ENCODE measurements at regions not wholly inside any gene's neighbourhood (a gene's known extent, or its start where the extent isn't known, plus 50 kb on each side); places are given as distances from the start of the nearest gene placed in this dataset.
"Not testable (repeated sequence)": the region's sequence is repeated elsewhere in the genome, so short reads cannot be mapped to it uniquely, and the experiment has no call there.

DNA sequence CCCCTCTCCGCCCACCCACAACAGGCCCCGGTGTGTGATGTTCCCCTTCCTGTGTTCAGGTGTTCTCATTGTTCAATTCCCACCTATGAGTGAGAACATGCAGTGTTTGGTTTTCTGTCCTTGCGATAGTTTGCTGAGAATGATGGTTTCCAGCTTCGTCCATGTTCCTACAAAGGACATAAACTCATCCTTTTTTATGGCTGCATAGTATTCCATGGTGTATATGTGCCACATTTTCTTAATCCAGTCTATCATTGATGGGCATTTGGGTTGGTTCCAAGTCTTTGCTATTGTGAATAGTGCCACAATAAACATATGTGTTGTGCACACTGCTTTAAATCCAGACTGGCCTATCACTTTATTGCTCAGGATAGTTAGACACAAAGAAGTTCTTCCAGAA, 309.1 kb downstream of the MTX2 start:
- not testable (repeated sequence) for DNase-seq

DNA sequence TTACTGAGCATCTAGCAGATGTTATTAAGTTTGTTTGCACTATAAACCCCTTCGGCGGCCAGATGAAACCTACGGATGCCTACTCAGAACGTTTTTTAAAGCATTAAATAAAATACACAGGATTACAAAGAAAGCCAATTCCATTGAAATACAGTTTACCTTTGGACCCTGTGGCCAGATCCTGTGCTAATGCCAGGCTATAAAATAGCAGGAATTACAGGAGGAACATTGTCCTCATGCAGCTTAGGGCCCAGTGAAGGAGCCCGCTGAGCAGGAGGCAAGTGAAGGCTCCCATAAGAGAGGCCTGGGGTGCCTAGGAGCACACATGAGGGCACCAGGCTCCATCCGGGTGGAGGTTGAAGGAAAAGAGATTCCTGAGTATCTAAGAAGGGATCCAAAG, 310.4 kb downstream of the MTX2 start:
- DNase-seq, result no peak

GRCh38 chr2:176581557-176582165, 312.4 kb downstream of the MTX2 start:
- DNase-seq, result no peak

- no peak for DNase-seq
Observed at GRCh38 chr2:176582176-176582575, 312.9 kb downstream of the MTX2 start.

GRCh38 chr2:176582990-176583481, 313.8 kb downstream of the MTX2 start:
- DNase-seq, result no peak

- DNase-seq, result no peak
Observed at GRCh38 chr2:176583607-176584006, 314.4 kb downstream of the MTX2 start.

DNA sequence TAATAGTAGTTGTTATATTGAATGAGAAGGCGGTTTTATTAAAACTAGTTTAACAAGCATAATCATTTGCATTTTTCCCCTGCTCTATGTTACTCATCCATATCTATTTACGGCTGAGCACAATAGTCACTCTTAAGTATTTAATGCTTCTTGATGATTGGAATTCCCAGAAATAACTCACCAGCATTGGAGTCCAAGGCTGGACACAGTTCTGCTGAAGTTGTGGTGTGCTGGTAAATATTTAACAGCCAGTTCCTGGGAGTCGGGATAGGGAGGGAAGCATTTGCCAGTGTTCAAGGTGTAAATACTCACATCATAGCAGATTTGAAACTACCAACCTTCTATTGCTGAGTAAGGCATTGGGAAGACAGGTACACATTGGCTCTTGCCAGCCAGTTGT, 315.1 kb downstream of the MTX2 start:
- no peak for DNase-seq

DNA sequence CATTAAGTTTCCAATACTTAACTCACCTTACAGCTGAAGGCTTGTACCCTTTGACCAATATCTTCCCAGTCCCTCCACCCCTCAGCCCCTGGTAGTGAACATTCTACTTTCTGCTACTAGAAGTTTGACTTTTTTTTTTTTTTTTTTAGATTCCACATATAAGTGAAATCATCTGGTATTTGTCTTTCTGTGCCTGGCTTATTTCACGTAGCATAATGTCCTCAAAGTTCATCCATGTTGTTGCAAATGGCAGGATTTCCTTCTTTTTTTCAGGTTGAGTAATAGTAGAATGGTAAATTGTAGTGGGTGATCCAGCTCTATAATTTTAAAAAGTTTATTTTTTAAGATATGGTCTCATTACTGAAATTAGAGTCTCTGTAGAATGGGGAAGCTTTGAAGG, 316.0 kb downstream of the MTX2 start:
- DNase-seq, result no peak

- no peak for DNase-seq
Observed at GRCh38 chr2:176585791-176586190, 316.5 kb downstream of the MTX2 start.

- DNase-seq, result no peak
Observed at GRCh38 chr2:176589287-176589686, 320.0 kb downstream of the MTX2 start.

GRCh38 chr2:176589825-176590440, 320.7 kb downstream of the MTX2 start:
- DNase-seq, result no peak

- no peak for DNase-seq
Observed at GRCh38 chr2:176592216-176592615, 323.0 kb downstream of the MTX2 start.

DNA sequence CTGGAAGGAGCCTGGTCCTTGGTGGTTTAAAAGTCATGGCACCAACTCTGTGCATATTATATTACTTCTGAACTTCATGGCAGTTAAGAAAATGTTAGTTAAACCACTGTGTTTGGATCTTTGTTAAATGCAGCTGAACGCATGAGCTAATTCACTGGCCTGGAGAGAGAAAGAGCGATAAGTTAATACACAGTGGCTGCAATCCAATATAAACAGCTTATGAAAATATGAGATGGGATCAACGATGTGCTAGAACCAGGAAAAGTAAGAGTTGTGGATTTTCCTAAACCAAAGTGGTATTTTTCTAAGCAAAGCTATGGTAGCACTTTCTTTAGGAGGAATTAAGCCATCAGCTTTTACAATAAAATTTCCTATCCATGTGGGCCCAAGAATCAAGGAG, 326.7 kb downstream of the MTX2 start:
- no peak for DNase-seq

DNA sequence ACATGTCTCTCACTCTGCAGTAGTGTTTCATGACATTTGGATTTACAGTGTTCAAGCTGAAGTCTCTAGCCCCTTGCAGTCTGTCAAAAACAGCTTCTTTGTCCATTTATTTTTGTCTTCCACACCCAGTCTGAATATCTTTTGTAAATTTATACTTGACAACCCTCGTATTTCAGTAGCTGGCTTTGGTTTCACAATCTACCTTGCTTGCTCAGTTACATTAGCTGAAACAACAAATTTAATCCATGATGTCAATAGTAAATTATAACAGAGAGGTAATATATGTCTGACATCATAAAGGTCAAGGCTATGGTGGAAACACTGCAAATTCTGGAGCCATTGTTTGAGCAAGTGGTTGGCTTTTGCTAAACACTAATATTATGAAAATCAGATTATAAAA, 328.7 kb downstream of the MTX2 start:
- no peak for DNase-seq

DNA sequence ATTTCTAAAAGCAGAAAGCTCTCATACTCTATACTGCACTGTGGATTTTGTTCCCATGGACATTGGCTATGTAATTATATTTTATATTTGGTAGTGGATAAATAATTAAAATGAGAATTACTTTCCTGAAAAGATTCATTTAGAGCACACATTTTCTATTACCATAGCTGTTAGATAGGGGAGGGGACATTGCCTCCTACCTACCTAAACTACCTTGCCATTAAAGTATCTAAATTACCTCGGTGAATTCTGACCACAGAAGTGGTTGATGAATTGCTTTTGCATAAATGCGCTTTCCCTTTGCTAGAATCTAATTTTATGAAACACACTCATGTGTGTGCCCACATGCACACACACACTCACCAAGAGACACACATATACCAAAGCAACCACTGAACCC, 329.1 kb downstream of the MTX2 start:
- no peak for DNase-seq

GRCh38 chr2:176599796-176600485, 330.7 kb downstream of the MTX2 start:
- DNase-seq, result no peak

- no peak for DNase-seq
Observed at GRCh38 chr2:176601066-176601465, 331.8 kb downstream of the MTX2 start.

DNA sequence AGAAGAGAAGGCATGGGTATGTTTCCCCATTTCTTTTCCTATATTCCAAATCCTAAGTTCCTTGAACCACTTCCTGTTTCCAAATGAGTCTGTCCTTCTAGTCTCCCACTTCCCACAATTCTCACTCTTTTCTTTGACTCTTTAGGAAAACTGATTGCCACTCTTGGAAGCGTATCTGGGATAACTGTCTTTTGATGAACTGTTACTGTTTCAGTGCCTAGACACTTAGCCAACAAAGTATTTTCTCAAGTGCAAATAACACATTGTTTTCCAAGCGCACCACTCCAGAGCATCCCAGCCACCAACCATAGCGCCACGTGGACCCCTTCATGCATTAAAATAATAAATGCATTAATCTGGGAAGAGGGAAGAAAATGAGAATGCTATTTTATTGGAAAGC, 342.8 kb downstream of the MTX2 start:
- no peak for DNase-seq

GRCh38 chr2:176612736-176613135, 343.5 kb downstream of the MTX2 start:
- DNase-seq, result no peak

DNA sequence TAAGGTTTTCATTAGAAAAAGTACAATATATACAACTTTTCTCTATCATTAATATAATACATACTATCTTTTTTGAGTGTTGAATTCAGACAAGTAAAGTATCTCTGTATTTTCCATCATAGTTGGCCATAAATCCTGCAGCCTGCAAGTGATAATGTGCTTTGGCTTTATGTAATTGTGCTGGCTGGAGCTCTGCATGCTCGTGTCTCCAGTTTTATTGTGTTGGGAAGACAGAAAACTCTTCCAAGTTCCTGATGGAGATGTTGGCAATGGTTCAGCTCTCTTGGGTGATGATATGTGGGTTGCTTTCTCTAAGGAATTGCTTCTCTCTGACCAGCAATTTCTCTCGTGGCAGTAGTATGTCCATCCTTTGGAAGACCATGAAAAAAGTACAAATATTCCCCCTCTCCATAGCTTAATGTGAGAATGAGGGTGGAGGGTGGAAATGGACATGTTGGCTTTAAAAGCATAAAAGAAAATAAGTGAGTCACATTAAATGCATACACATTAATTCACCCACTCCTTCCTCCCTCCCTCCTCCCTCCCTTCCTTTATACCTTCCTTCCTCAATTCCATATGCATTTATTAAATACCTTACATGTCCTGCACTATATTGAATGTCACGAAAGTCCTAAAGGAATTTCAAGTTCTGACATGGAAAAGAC, 344.2 kb downstream of the MTX2 start:
- no peak for DNase-seq

- DNase-seq, result no peak
Observed at GRCh38 chr2:176614049-176614448, 344.8 kb downstream of the MTX2 start.

GRCh38 chr2:176614930-176615329, 345.7 kb downstream of the MTX2 start:
- no peak for DNase-seq

GRCh38 chr2:176619504-176619903, 350.3 kb downstream of the MTX2 start:
- DNase-seq, result no peak

- no peak for DNase-seq
Observed at GRCh38 chr2:176621350-176621749, 352.1 kb downstream of the MTX2 start.

Measured in activated CD4-positive, CD25-positive, alpha-beta regulatory T cell (primary cell).